Spinal cord (tissue), 9 donors: ENCODE measurements at regions not wholly inside any gene's neighbourhood (a gene's known extent, or its start where the extent isn't known, plus 50 kb on each side); places are given as distances from the start of the nearest gene placed in this dataset.

Source experiments
- DNase-seq, 6 donors: peaks; one replicate each; pipeline versions ENCODE4 v3.0.0 to v3.0.0-alpha.2; 2013 to 2015; ENCODE audit warnings: low spot score in 6 of 6, low read depth in 4 of 6
- H3K27ac ChIP-seq: one replicate; pipeline ENCODE4 v1.5.1; 2013; ENCODE audit warnings: low read depth, low read length, control low read depth
- H3K27me3 ChIP-seq: one replicate; pipeline ENCODE4 v1.6.1; 2013; ENCODE audit warnings: low read length; ENCODE audit not compliant: control insufficient read depth, insufficient read depth
- H3K36me3 ChIP-seq: one replicate; pipeline ENCODE4 v1.6.1; 2013; ENCODE audit warnings: low read length; ENCODE audit not compliant: control insufficient read depth, insufficient read depth
- H3K4me1 ChIP-seq: one replicate; pipeline ENCODE4 v1.6.1; 2013; ENCODE audit warnings: low read length; ENCODE audit not compliant: control insufficient read depth, insufficient read depth
- H3K4me3 ChIP-seq: one replicate; pipeline ENCODE4 v1.5.1; 2013; ENCODE audit warnings: low read depth, low read length, control low read depth
- H3K9me3 ChIP-seq: one replicate; pipeline ENCODE4 v1.6.1; 2013; ENCODE audit warnings: low read length; ENCODE audit not compliant: control insufficient read depth, insufficient read depth
- WGBS: methylation state at CpG from one replicate; pipeline ENCODE4 v1.1.5; 2013; ENCODE audit warnings: missing lambda C conversion rate; ENCODE audit not compliant: insufficient coverage; 5-methylcytosine and 5-hydroxymethylcytosine counted together
- donor health status: healthy.

DNA sequence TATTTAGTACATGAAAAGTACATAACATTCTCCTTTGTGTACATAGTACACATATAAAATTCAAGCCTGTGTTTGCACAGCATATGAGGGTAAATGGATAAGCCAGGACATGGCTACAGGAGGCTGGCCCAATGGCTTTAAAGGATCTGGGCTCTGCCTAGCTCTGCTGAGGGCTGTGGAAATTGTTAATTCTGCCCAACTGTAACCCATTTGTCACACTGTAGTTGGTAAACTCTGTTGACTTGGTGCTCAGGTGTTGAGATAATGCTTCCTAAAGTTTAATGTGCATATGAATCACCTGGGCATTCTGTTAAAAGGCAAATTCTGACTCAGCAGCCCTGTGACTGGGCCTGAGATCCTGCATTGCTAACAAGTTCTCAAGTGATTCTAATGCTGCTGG, 196.5 kb upstream of the ZPLD1 start:
- Histone ChIP-seq H3K27ac (no peak overlapping the region), H3K36me3 (no peaks in the 10 kb centered on the region), H3K27me3 (no peaks in the 10 kb centered on the region), H3K4me1 (no peaks in the 10 kb centered on the region), H3K9me3 (no peaks in the 10 kb centered on the region), H3K4me3 (no peak overlapping the region)
- no peak for DNase-seq

DNA sequence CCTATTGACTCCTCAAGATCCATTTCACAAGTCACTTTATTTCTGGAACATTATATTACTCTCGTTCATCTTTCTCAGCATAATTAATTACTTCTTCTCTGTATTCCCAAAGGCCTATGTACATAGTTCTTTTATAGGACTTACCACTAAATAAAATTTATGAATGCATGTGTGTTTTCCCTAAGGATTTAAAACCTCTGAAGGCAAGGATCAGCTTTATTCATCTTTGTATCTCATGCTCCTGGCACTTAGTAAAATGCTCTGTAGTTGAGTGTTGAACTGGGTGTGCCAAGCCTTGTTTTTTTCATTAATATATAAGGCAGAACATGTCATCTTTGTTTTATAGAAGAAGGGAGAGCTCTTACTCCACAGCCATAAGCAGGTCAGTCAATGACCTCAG, 194.1 kb upstream of the ZPLD1 start:
- no peak overlapping the region for H3K4me3 ChIP-seq
- no CpG with 5 or more reads among the region's 1 CpG for WGBS

DNA sequence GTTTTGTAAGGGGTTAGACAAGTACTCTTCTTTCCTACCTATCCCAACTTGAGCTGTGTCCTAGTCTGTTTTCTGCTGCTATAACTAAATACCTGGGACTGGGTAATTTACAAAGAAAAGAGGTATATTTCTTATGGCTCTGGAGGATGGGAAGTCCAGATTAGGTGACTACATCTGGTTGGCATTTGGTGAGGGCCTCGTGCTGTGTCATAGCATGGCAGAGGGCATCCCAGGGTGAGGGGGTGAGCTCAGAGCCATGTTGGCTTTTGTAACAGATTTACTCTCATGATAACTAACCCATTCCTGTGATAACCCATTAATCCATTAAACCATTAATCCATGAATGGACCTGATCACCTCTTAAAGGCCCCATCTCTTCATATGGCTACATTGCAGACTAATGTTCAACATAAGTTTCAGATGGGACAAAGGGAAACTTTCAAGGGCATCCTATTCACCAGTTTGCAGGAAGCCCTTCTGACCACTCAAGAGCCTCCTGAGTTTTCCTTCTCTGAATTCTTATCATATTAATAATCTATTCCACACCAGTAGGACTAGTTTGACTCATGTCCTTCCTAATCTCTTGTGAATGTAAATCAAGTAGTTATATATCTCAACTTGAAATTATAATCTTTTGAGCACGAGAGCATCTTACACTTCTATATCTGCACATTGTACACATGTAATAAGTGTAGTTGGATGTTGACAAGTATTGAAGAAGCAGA, 185.7 kb upstream of the ZPLD1 start:
- Histone ChIP-seq H3K36me3 (no peaks in the 10 kb centered on the region), H3K9me3 (no peaks in the 10 kb centered on the region), H3K27ac (no peak overlapping the region), H3K4me3 (no peak overlapping the region), H3K4me1 (no peaks in the 10 kb centered on the region), H3K27me3 (no peaks in the 10 kb centered on the region)
- DNase-seq: no peak
- WGBS: no CpG with 5 or more reads among the region's 2 CpGs

More for the DNA sequence above, 194.1 kb upstream of the ZPLD1 start:
- Histone ChIP-seq H3K4me1 (no peaks in the 10 kb centered on the region), H3K27ac (no peak overlapping the region), H3K9me3 (no peaks in the 10 kb centered on the region), H3K36me3 (no peaks in the 10 kb centered on the region), H3K27me3 (no peaks in the 10 kb centered on the region)
- no peak for DNase-seq

DNA sequence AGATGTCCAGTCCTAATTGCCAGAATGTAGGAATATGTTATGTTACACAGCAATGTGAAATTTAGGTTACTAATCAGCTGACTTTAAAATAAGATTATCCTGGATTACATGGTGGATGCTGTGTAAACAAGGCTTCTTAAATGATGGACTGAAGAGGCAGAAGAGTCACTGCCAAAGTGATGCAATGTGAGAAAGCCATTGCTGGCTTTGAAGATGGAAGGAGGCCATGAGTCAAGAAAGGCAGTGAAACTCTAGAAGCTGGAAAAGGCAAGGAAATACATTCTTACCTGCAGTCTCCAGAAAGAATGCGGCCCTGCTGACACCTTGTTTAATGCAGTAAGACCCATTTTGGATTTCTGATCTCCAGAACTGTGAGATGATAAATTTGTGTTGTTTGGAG, 179.1 kb upstream of the ZPLD1 start:
- H3K4me3 ChIP-seq: no peak overlapping the region
- no peaks in the 10 kb centered on the region for H3K27me3 ChIP-seq
- H3K9me3 ChIP-seq: no peaks in the 10 kb centered on the region
- no peaks in the 10 kb centered on the region for H3K36me3 ChIP-seq
- no peak overlapping the region for H3K27ac ChIP-seq
- WGBS: 100% methylated on average over 1 of the region's 1 CpG
- no peak for DNase-seq
- no peaks in the 10 kb centered on the region for H3K4me1 ChIP-seq

DNA sequence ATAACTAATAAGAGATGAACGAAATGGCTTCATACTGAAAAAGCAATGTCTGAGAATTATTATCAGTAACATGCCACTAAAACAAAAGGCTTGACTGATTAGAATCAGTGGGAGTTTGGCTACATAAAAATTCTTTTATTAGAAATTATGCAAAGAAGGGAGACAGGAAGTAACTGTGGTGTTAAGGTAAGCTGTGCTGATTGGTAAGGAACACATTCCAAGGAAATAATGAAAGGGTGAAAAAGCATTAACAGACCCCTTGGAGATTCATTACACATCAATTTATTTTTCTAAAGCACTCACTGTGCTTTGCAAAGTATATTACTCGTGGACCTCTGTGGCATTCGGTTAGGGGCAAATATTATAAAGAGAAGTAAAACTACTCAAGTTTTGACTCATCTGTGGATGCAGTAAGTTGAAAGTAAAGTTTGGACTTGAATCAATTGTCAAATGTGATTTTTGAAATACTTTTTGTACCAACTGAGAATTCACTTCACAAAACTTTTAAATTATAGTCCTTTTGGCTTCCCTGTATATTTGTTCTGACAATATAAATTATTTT, 176.1 kb upstream of the ZPLD1 start:
- H3K27ac ChIP-seq: no peak overlapping the region
- H3K4me3 ChIP-seq: no peak overlapping the region
- no peaks in the 10 kb centered on the region for H3K36me3 ChIP-seq
- H3K4me1 ChIP-seq: no peaks in the 10 kb centered on the region
- no peaks in the 10 kb centered on the region for H3K27me3 ChIP-seq
- DNase-seq: peak in 1 of 6 donors; percentile 83
- no peaks in the 10 kb centered on the region for H3K9me3 ChIP-seq
- no CpG with 5 or more reads among the region's 3 CpGs for WGBS

DNA sequence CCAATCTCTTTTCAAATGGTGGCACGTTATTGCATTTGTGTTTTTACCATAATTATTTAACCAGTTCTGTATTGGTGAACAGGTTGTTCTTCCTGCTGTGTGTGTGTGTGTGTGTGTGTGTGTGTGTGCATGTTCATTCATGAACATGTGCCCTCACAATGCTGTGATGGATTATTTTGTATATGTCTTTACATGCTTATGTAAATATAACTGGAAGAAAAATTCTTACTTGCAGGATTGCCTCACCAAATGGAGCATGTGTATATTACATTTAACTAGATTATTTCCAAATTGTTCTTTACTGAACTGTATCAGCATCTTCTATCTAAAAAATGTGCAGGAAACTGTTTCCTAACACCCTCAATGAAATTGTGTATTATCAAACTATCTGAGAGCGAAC, 175.2 kb upstream of the ZPLD1 start:
- no peak for DNase-seq
- no CpG with 5 or more reads among the region's 2 CpGs for WGBS
- H3K9me3 ChIP-seq: no peaks in the 10 kb centered on the region
- H3K36me3 ChIP-seq: no peaks in the 10 kb centered on the region
- no peaks in the 10 kb centered on the region for H3K27me3 ChIP-seq
- no peaks in the 10 kb centered on the region for H3K4me1 ChIP-seq
- no peak overlapping the region for H3K4me3 ChIP-seq
- no peak overlapping the region for H3K27ac ChIP-seq

DNA sequence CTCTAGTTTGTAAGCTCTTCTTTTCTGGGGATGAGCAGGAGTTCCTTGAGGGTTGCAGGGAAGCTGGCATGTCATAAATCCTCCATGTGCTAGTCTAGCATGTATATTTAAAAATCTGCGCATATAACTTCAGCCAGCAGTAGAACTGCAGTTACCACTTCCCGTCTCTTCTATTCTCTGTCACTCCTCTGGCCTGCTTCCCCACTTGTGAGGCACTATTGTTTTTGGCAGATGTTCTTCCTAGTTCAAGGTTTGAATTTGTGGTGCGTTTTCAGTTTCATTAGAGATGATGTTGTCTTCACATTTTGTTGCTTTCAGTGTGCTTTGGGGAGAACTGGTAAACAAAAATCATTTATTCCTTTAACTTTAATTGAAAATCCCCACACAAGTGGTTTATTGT, 169.1 kb upstream of the ZPLD1 start:
- Histone ChIP-seq H3K36me3 (no peaks in the 10 kb centered on the region), H3K27me3 (no peaks in the 10 kb centered on the region), H3K4me3 (no peak overlapping the region), H3K4me1 (no peaks in the 10 kb centered on the region), H3K27ac (no peak overlapping the region), H3K9me3 (no peaks in the 10 kb centered on the region)
- DNase-seq: peak in 1 of 6 donors; percentile 14
- no CpG with 5 or more reads among the region's 3 CpGs for WGBS

DNA sequence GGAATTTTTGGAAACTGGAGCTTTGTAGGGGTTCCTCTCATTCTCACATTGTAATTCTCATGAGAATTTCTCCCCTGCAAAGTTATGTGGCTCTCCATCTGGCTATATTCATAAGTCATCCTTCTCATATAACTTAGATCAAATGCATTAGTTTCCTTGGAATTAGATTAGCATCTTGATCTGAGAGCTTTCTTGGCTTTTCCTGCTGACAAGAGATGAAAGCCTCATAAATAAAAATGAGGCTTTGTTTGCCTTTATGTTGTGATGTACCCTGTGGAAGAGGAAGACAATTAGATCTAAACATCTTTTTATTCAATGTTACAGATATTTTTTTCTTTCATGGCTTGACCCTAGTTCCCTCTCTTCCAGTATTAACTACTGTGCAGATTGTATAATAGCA, 165.4 kb upstream of the ZPLD1 start:
- peaks cover 1% of the 10 kb centered on the region for H3K9me3 ChIP-seq
- no peak overlapping the region for H3K27ac ChIP-seq
- no peak overlapping the region for H3K4me3 ChIP-seq
- no peaks in the 10 kb centered on the region for H3K36me3 ChIP-seq
- no peaks in the 10 kb centered on the region for H3K4me1 ChIP-seq
- H3K27me3 ChIP-seq: no peaks in the 10 kb centered on the region
- DNase-seq: peak in 2 of 6 donors; percentile 4 to 44

DNA sequence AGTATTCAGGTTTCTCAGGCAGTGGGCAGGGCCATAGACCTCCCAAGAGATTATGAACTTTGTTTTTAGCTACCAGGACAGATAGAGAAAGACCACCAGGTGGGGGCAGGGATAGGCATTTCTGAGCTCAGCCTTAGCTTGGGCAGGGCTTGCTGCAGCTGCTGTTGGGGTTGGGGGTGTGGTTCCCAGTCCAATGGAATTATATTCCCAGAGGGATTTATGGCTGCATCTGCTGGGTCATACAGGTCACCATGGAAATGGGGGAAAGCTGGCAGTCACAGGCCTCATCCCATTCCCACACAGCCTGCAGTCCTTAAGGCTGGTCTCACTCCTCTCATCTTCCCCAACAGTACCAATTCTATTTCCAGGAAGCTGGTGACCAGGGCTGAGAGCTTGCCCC, 144.6 kb upstream of the ZPLD1 start:
- no peaks in the 10 kb centered on the region for H3K4me1 ChIP-seq

DNA sequence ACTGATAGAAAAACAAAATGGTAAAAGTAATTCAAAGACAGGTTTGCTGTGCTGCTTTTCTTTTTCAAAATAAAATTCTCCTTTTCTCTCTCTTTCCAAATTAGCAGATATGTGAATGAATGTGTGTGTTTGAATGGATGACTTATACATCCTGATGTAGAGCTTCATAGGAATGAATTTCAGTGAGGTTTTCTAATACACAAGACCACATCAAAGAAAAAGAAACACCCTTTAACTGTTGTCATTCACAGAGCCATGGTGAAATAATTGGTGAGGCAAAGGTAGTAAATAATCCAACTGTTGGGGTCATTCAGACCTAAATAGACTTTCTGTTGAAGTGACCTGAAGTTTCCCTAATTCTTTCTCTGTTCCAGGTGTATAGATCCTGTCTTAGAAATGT, 139.1 kb upstream of the ZPLD1 start:
- Histone ChIP-seq H3K27me3 (no peaks in the 10 kb centered on the region), H3K27ac (no peak overlapping the region), H3K36me3 (no peaks in the 10 kb centered on the region), H3K4me1 (no peaks in the 10 kb centered on the region), H3K9me3 (no peaks in the 10 kb centered on the region), H3K4me3 (no peak overlapping the region)
- DNase-seq: no peak

More for the DNA sequence above, 144.6 kb upstream of the ZPLD1 start:
- no peak for DNase-seq
- Histone ChIP-seq H3K36me3 (no peaks in the 10 kb centered on the region), H3K27me3 (no peaks in the 10 kb centered on the region), H3K9me3 (peaks cover 1% of the 10 kb centered on the region), H3K27ac (no peak overlapping the region), H3K4me3 (no peak overlapping the region)
